ENCODE measurements at regions not wholly inside any gene's neighbourhood (a gene's known extent, or its start where the extent isn't known, plus 50 kb on each side); places are given as distances from the start of the nearest gene placed in this dataset.

DNA sequence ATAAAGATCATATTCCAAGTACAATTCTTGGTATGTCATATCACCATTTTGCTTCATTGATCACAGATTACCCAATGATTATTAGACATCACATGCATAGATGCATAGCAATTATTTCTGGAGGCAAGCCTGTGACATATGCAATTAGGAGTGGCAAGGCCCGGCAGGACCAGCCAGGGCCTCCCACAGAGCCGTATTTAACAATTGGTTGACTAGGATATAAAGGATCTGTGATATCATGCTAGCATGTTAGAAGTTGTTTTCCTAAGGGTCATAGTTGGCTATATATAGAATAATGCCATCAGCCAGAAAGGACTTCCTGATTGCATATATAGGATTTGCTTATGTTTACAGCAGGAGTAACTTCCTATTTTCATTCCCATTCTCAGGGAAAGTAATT, 103.5 kb upstream of the OTUD4 start:
- TF ChIP-seq, protein P1, sequence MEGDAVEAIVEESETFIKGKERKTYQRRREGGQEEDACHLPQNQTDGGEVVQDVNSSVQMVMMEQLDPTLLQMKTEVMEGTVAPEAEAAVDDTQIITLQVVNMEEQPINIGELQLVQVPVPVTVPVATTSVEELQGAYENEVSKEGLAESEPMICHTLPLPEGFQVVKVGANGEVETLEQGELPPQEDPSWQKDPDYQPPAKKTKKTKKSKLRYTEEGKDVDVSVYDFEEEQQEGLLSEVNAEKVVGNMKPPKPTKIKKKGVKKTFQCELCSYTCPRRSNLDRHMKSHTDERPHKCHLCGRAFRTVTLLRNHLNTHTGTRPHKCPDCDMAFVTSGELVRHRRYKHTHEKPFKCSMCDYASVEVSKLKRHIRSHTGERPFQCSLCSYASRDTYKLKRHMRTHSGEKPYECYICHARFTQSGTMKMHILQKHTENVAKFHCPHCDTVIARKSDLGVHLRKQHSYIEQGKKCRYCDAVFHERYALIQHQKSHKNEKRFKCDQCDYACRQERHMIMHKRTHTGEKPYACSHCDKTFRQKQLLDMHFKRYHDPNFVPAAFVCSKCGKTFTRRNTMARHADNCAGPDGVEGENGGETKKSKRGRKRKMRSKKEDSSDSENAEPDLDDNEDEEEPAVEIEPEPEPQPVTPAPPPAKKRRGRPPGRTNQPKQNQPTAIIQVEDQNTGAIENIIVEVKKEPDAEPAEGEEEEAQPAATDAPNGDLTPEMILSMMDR (IDR thresholded peaks at IDR 0.05) = no peak
- TF ChIP-seq POLR2A (IDR thresholded peaks at IDR 0.05) = no peak
- intact Hi-C loops (cut with DNase I; ENCODE audit: low total_unique reads) = no loop called here
- WGBS, 2 donors = 74 to 77% methylated on average over 2 of the region's 2 CpGs
- H3K27ac ChIP-seq = no peak overlapping the region
- H3K4me1 ChIP-seq = no peaks in the 10 kb centered on the region
- H3K4me3 ChIP-seq = no peak overlapping the region
- no peak for DNase-seq
- no peaks in the 10 kb centered on the region for H3K27me3 ChIP-seq
- no peaks in the 10 kb centered on the region for H3K36me3 ChIP-seq (ENCODE audit: low read depth, missing control alignments)
- no peaks in the 10 kb centered on the region for H3K9me3 ChIP-seq

DNA sequence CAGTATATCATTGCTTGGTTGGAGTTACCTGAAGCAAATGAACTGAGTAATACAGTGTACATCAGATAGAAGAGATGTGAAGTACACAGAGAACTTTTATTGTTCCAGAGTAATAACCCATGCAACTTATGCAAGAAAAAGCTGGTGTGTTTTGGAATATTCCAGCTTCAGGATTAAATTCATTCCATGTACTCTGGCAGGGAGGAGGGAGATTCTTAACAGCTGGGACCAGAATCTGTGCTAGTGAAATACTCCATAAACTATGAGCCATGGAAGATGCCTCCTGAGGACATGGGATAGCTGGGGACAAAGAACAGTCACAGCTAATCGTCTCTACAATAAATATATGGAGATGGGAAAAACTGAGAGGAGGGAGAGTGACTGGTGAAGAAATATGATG, 101.6 kb upstream of the OTUD4 start:
- intact Hi-C loops (cut with DNase I; ENCODE audit: low total_unique reads) = no loop called here
- no peaks in the 10 kb centered on the region for H3K27me3 ChIP-seq
- H3K4me1 ChIP-seq = no peaks in the 10 kb centered on the region
- H3K36me3 ChIP-seq (ENCODE audit: low read depth, missing control alignments) = no peaks in the 10 kb centered on the region
- H3K27ac ChIP-seq = no peak overlapping the region
- WGBS, 2 donors = 94 to 100% methylated on average over 1 of the region's 1 CpG
- no peaks in the 10 kb centered on the region for H3K9me3 ChIP-seq
- no peak overlapping the region for H3K4me3 ChIP-seq
- TF ChIP-seq, protein P1 (IDR thresholded peaks at IDR 0.05) = no peak
- no peak for TF ChIP-seq POLR2A (IDR thresholded peaks at IDR 0.05)
- DNase-seq = no peak

DNA sequence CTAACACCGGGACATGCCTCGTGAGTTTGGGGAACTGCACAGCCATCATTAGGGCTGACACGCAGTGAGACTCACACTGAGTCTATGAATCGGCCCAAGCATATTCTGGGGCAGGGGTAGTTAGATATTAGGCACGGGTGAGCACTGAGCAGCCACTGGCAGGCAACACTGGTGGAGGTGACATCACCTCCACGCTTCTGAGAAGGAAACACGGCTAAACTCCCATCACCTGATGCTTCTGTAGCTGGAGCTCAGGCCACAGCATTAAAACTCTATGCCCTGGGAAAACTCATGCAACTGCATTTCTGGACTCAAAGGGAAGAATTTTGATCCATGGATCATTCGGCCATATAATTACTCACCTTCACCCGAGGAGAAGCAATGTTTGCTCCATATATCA, 100.8 kb upstream of the OTUD4 start:
- no peak overlapping the region for H3K4me3 ChIP-seq
- no peaks in the 10 kb centered on the region for H3K9me3 ChIP-seq
- no peaks in the 10 kb centered on the region for H3K4me1 ChIP-seq
- no peak for TF ChIP-seq POLR2A (IDR thresholded peaks at IDR 0.05)
- TF ChIP-seq, protein P1 (IDR thresholded peaks at IDR 0.05) = no peak
- intact Hi-C loops (cut with DNase I; ENCODE audit: low total_unique reads) = no loop called here
- H3K36me3 ChIP-seq (ENCODE audit: low read depth, missing control alignments) = no peaks in the 10 kb centered on the region
- no peaks in the 10 kb centered on the region for H3K27me3 ChIP-seq
- no peak overlapping the region for H3K27ac ChIP-seq
- WGBS, 2 donors = 75 to 89% methylated on average over 9 of the region's 9 CpGs
- no peak for DNase-seq

DNA sequence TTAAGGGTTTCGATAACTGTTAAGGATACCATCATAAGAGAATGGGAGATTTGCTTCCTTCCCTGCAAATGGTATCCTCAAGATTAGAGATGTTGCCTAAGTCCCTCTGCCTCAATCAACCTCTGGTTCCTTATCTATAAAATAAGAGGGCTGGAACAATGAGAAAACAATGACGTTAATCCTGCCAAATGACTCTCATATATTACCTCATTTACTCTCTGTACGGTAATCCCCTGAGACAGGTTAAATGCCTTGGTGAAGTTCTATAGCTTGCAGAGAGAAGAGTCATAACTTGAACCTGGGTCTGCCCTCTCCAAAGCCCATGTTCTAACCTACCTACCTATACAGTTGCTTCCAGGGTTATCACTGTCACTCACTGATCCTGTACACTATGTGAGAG, 100.2 kb upstream of the OTUD4 start:
- no peak for DNase-seq
- intact Hi-C loops (cut with DNase I; ENCODE audit: low total_unique reads) = no loop called here
- Histone ChIP-seq H3K36me3 (ENCODE audit: low read depth, missing control alignments) (no peaks in the 10 kb centered on the region), H3K27ac (no peak overlapping the region), H3K4me3 (no peak overlapping the region), H3K4me1 (no peaks in the 10 kb centered on the region), H3K27me3 (no peaks in the 10 kb centered on the region), H3K9me3 (no peaks in the 10 kb centered on the region)
- 68 to 74% methylated on average over 3 of the region's 3 CpGs for WGBS, 2 donors
- TF ChIP-seq, protein P1 (IDR thresholded peaks at IDR 0.05) = no peak
- no peak for TF ChIP-seq POLR2A (IDR thresholded peaks at IDR 0.05)

DNA sequence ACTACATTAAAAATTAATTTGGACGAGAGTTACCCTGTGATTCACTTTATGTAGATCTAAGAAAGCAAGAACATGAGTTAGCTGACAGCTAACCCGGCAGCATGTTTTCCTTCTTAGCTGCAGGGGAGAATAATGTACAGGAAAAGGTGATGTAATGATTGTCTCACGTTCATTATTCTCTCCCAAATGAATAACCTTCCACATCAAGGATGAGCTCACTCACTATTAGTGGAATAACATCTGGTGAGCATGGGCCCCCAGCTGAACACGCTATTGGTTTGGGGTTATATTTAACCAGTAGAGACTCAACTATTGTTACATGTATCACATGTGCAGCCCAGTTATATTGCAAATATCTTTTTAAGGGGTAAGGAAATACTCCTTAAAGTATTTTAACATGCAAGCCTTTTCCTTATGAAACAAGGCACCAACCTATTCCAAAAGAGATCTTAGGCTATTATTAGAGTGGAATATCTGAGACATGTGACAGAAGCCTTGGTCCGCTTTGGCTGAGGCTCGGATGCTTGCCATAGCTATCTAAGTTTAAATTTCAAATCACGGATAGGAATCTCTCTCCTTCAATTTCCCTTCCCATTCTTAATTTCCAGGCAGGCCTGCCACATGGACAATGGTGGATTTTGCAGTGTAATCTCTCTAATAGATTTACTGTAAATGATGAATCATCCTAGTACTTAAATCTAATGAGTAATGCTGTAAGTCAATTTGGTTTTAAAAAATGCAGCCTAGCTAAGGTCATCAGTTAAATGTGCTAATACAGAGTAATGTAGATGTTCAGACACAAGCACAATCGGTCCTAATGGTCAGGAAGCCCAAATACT, 99.0 kb upstream of the OTUD4 start:
- no peaks in the 10 kb centered on the region for H3K27me3 ChIP-seq
- no peak for TF ChIP-seq POLR2A (IDR thresholded peaks at IDR 0.05)
- TF ChIP-seq, protein P1 (IDR thresholded peaks at IDR 0.05) = no peak
- H3K27ac ChIP-seq = no peak overlapping the region
- intact Hi-C loops (cut with DNase I; ENCODE audit: low total_unique reads) = no loop called here
- WGBS, 2 donors = 58 to 67% methylated on average over 8 of the region's 8 CpGs
- no peak overlapping the region for H3K4me3 ChIP-seq
- no peaks in the 10 kb centered on the region for H3K36me3 ChIP-seq (ENCODE audit: low read depth, missing control alignments)
- no peaks in the 10 kb centered on the region for H3K9me3 ChIP-seq
- H3K4me1 ChIP-seq = no peaks in the 10 kb centered on the region
- no peak for DNase-seq
